WTC11 (cell line): ENCODE measurements at regions not wholly inside any gene's neighbourhood (a gene's known extent, or its start where the extent isn't known, plus 50 kb on each side); places are given as distances from the start of the nearest gene placed in this dataset.

Experiments used
- ATAC-seq: fragments of 200-7000 bp; cut with Tn5 transposase; 2 replicates; pipeline ENCODE4 v1.10.0; 2021; ENCODE audit warnings: mild to moderate bottlenecking, moderate library complexity
- CTCF ChIA-PET: fragments of 300-600 bp; sonication (Branson Sonifier 250); formaldehyde crosslinking; loops from one replicate; lab custom pipeline; 2021; ENCODE audit warnings: antibody characterized with exemption; lab: Charles Lee
- POLR2A ChIA-PET: fragments of 350-600 bp; sonication (Branson Sonifier 250); formaldehyde crosslinking; loops from one replicate; lab custom pipeline; 2021; ENCODE audit warnings: antibody characterized with exemption; lab: Charles Lee
- DNase-seq: peaks from one replicate; pipeline ENCODE4 v3.0.0; 2021; ENCODE audit warnings: low spot score
- H3K27ac Mint-ChIP-seq: 2 replicates; pipeline ENCODE4 v1.8.0; 2021; ENCODE audit warnings: mixed read lengths
- H3K27me3 Mint-ChIP-seq: 2 replicates; pipeline ENCODE4 v1.8.0; 2021; ENCODE audit warnings: low read depth, mild to moderate bottlenecking, moderate library complexity, mixed read lengths
- H3K36me3 Mint-ChIP-seq: 2 replicates; pipeline ENCODE4 v1.8.0; 2021; ENCODE audit warnings: mixed read lengths
- H3K4me1 Mint-ChIP-seq: 2 replicates; pipeline ENCODE4 v1.8.0; 2022; ENCODE audit warnings: mixed read lengths
- H3K4me3 Mint-ChIP-seq: 2 replicates; pipeline ENCODE4 v1.8.0; 2021; ENCODE audit warnings: mild to moderate bottlenecking, moderate library complexity, mixed read lengths
- H3K9me3 Mint-ChIP-seq: 2 replicates; pipeline ENCODE4 v1.8.0; 2021; ENCODE audit warnings: mixed read lengths
- AFF4 ChIP-seq: sonication (generic); formaldehyde crosslinking; IDR thresholded peaks from 2 replicates; pipeline ENCODE4 v1.8.1; 2023; ENCODE audit warnings: mild to moderate bottlenecking, missing genetic modification reagents, borderline replicate concordance
- AR ChIP-seq: fragments of 250-450 bp; sonication (Bioruptor Pico); IDR thresholded peaks from 2 replicates; pipeline ENCODE4 v1.9.0; 2021; ENCODE audit warnings: mild to moderate bottlenecking
- CBFB ChIP-seq: sonication (generic); formaldehyde crosslinking; IDR thresholded peaks from 2 replicates; pipeline ENCODE4 v1.8.1; 2022; ENCODE audit warnings: mild to moderate bottlenecking, low read depth, missing genetic modification reagents
- E2F1 ChIP-seq: sonication (generic); formaldehyde crosslinking; IDR thresholded peaks from 2 replicates; pipeline ENCODE4 v1.8.0; 2022; ENCODE audit warnings: mild to moderate bottlenecking, missing genetic modification reagents
- GABPB1 ChIP-seq: sonication (generic); formaldehyde crosslinking; IDR thresholded peaks from 2 replicates; pipeline ENCODE4 v1.8.1; 2023; ENCODE audit warnings: mild to moderate bottlenecking, missing genetic modification reagents
- IRF2 ChIP-seq: sonication (generic); formaldehyde crosslinking; IDR thresholded peaks from 2 replicates; pipeline ENCODE4 v1.8.0; 2022; ENCODE audit warnings: low read depth, missing genetic modification reagents, borderline replicate concordance
- KAT7 ChIP-seq: sonication (generic); formaldehyde crosslinking; IDR thresholded peaks from 2 replicates; pipeline ENCODE4 v1.8.1; 2023; ENCODE audit warnings: missing genetic modification reagents, mild to moderate bottlenecking, borderline replicate concordance
- MAX ChIP-seq: sonication (generic); formaldehyde crosslinking; IDR thresholded peaks from 2 replicates; pipeline ENCODE4 v1.8.0; 2022; ENCODE audit warnings: mild to moderate bottlenecking, missing genetic modification reagents
- NFE2L1 ChIP-seq: sonication (generic); formaldehyde crosslinking; IDR thresholded peaks from 2 replicates; pipeline ENCODE4 v1.8.1; 2023; ENCODE audit warnings: missing genetic modification reagents
- NR2C2 ChIP-seq: sonication (generic); formaldehyde crosslinking; IDR thresholded peaks from 2 replicates; pipeline ENCODE4 v1.8.0; 2022; ENCODE audit warnings: mild to moderate bottlenecking, missing genetic modification reagents
- SP1 ChIP-seq: sonication (generic); formaldehyde crosslinking; conservative IDR thresholded peaks from 2 replicates; pipeline ENCODE4 v1.8.1; 2022; ENCODE audit warnings: missing genetic modification reagents
- TEAD1 ChIP-seq: sonication (generic); formaldehyde crosslinking; IDR thresholded peaks from 2 replicates; pipeline ENCODE4 v1.8.0; 2022; ENCODE audit warnings: mild to moderate bottlenecking, missing genetic modification reagents
- ZNF219 ChIP-seq: sonication (generic); formaldehyde crosslinking; IDR thresholded peaks from 2 replicates; pipeline ENCODE4 v1.8.0; 2023; ENCODE audit warnings: missing genetic modification reagents, mild to moderate bottlenecking, borderline replicate concordance
- ZNF317 ChIP-seq: sonication (generic); formaldehyde crosslinking; IDR thresholded peaks from 2 replicates; pipeline ENCODE4 v1.8.1; 2023; ENCODE audit warnings: low read depth, mild to moderate bottlenecking, moderate library complexity, missing genetic modification reagents, borderline replicate concordance
- ZNF396 ChIP-seq: fragments of 250-450 bp; sonication (Bioruptor Pico); IDR thresholded peaks from 2 replicates; pipeline ENCODE4 v1.8.0; 2021; ENCODE audit warnings: mild to moderate bottlenecking, moderate library complexity, borderline replicate concordance
- ZNF532 ChIP-seq: fragments of 250-450 bp; sonication (Bioruptor Pico); IDR thresholded peaks from 2 replicates; pipeline ENCODE4 v1.9.0; 2021; ENCODE audit warnings: mild to moderate bottlenecking, borderline replicate concordance
- ZSCAN18 ChIP-seq: fragments of 250-450 bp; sonication (Bioruptor Pico); IDR thresholded peaks from 2 replicates; pipeline ENCODE4 v2.1.2; 2022; ENCODE audit warnings: mild to moderate bottlenecking, moderate library complexity

GRCh38 chr3:59653405-59654122 lies 603.7 kb upstream of the CFAP20DC start:
- no peak for ATAC-seq
- H3K36me3 Mint-ChIP-seq = peaks cover 4% of the 10 kb centered on the region
- ChIA-PET POLR2A (no interaction called here), CTCF (no interaction called here)
- peaks cover 5% of the 10 kb centered on the region; the same call in 1 of the 2 replicates for H3K27me3 Mint-ChIP-seq
- peaks cover 31% of the 10 kb centered on the region for H3K9me3 Mint-ChIP-seq
- no peak for DNase-seq
- no peak overlapping the region for H3K27ac Mint-ChIP-seq
- H3K4me3 Mint-ChIP-seq = no peak overlapping the region
- H3K4me1 Mint-ChIP-seq = peaks cover 3% of the 10 kb centered on the region
- TF ChIP-seq SP1 (CRISPR knock-in tag) (no peak), ZNF317 (CRISPR knock-in tag) (no peak), AFF4 (no peak), NR2C2 (CRISPR knock-in tag) (no peak), ZNF396 (no peak), GABPB1 (CRISPR knock-in tag) (no peak), AR (CRISPR knock-in tag) (no peak), CBFB (CRISPR knock-in tag) (no peak), KAT7 (CRISPR knock-in tag) (no peak), TEAD1 (CRISPR knock-in tag) (no peak)

GRCh38 chr3:59644479-59645402 lies 594.9 kb upstream of the CFAP20DC start:
- CTCF ChIA-PET = interaction anchor here (1.5 kb wide), 1 partner anchor 213 kb away, joined by 5 read pairs; no protein-coding TSS in a partner anchor
- Mint-ChIP-seq H3K4me3 (no peak overlapping the region), H3K9me3 (peaks cover 20% of the 10 kb centered on the region), H3K4me1 (no peaks in the 10 kb centered on the region), H3K27me3 (peaks cover 3% of the 10 kb centered on the region; the same call in 1 of the 2 replicates), H3K36me3 (peaks cover 2% of the 10 kb centered on the region), H3K27ac (no peak overlapping the region)
- DNase-seq (no peak), ATAC-seq (no peak)
- POLR2A ChIA-PET = no interaction called here
- no peak for TF ChIP-seq E2F1 (CRISPR knock-in tag)
- no peak for TF ChIP-seq ZNF532
- no peak for TF ChIP-seq TEAD1 (CRISPR knock-in tag)
- no peak for TF ChIP-seq ZNF219
- no peak for TF ChIP-seq ZSCAN18 (CRISPR knock-in tag)
- TF ChIP-seq NFE2L1 = no peak
- no peak for TF ChIP-seq IRF2 (CRISPR knock-in tag)
- no peak for TF ChIP-seq MAX
